HG02885 (cell line): ENCODE measurements at regions not wholly inside any gene's neighbourhood (a gene's known extent, or its start where the extent isn't known, plus 50 kb on each side); places are given as distances from the start of the nearest gene placed in this dataset.
"Not testable (repeated sequence)": the region's sequence is repeated elsewhere in the genome, so short reads cannot be mapped to it uniquely, and the experiment has no call there.

Experiments
- ATAC-seq: cut with Tn5 transposase; IDR thresholded peaks from one replicate; pipeline ENCODE4 v1.9.1; 2021; ENCODE audit warnings: mild to moderate bottlenecking; ENCODE audit not compliant: unreplicated experiment, poor library complexity

- no peak for ATAC-seq
Observed at GRCh38 chr5:26568316-26568715, 470.1 kb downstream of the CDH9 start.

- ATAC-seq, result no peak
Observed at GRCh38 chr5:26563979-26564378, 474.4 kb downstream of the CDH9 start.

DNA sequence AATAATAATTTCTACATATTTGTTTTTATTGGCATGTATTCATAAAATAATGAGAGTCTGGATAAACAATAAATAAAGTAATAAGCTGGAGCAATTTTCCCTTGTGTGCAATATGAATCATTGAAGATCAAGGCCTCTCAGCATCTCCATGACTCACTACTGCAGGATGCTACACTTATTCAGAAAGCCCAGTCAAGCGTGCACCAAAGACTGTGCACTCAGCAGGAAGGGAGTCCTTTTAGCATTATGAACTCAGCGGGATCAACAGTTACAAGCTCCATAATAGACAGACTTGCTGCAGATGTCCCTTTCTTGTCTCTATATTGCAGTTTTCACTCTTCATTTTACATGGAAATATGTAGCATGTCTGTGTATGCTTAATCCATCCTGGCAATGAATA lies 485.3 kb downstream of the CDH9 start:
- ATAC-seq, result no peak

DNA sequence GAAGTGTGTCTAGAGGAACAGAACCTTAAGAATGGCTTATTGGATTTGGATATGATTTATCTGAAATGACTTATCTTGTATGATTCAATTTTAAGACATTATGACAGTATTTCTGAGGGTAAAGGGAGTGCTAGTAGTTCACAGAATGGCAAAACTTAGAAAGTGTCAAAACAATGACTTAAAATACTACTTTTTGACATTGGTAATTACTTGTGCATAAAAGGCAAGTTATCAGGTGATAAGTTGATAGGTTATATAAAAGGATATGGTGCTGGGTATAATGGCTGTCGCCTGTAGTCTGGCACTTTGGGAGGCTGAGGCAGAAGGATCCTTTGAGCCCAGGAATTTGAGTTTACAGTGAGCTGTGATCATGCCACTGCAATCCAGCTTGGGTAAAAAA lies 494.4 kb downstream of the CDH9 start:
- ATAC-seq, result no peak

- ATAC-seq, result no peak
Observed at GRCh38 chr5:26538226-26538625, 500.2 kb downstream of the CDH9 start.

DNA sequence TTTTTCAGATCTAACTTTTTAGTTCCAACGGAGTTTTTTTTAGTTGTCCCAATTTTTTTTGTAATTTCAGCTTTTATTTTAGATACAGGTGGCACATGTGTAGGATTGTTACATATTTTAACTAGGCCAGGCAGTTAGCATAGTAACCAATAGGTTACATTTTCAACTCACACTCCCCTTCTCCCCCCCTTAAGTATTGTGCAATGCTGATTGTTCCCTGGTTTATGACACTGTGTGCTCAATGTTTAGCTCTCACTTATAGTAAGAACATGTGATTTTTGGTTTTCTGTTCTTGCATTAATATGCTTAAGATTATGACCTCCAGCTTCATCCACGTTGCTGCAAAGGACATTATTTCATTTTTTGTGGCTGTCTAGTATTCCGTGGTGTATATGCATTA lies 503.2 kb downstream of the CDH9 start:
- ATAC-seq, result no peak

DNA sequence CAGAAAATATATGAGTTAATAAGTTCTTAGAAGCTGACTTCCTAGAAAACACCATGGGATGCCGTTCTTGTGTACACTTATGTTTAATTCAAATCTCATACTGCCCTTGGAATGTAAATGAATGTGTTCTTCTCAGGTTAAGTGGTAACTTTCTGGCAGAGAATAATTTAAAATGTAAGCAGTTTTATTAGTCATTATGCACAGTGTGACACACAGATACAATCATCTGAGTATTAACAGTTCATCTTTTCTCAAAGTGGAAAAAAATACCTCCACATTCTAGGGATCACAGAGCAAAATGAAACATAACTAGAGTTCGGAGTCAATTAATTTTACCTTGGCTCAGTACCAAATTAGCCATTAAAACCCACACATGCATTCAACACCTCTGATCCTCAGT lies 508.1 kb downstream of the CDH9 start:
- ATAC-seq, result no peak

DNA sequence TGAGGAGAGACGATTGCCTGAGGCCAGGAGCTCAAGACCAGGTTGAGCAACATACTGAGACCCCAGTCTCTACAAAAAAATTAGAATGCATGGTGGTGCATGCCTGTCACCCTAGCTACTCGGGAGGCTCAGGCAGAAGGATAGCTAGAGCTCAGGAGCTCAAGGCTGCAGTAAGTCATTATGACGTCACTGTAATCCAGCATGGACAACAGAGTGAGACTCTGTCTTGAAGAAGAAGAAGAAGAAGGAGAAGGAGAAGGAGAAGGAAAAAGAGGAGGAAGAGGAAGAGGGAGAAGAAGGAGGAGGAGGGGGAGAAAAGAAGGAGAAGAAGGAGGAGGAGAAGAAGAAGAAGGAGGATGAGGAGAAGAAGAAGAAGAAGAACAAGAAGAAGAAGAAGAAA lies 519.1 kb downstream of the CDH9 start:
- no peak for ATAC-seq

- no peak for ATAC-seq
Observed at GRCh38 chr5:26518065-26518464, 520.3 kb downstream of the CDH9 start.

DNA sequence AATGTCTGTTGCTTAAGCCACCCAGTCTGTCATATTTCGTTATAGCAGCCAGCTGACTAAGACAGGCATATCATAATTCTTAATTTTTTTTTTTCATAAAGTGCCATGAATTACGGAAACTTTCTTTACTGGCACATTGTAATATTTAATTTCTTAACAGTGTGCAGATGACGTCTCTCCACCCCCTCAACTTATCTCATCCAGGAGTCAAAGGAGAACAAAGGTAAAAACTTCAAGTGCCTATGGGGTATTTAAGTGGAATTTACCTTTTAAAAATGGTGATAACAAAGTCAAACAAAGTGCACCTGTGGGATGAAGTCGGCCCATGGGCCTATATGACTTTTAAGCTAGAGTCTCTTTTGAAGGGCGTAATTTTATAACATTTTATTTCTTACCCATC lies 539.4 kb downstream of the CDH9 start:
- ATAC-seq, result no peak

GRCh38 chr5:26495437-26495836 lies 542.9 kb downstream of the CDH9 start:
- no peak for ATAC-seq

- no peak for ATAC-seq
Observed at GRCh38 chr5:26492906-26493459, 545.4 kb downstream of the CDH9 start.

GRCh38 chr5:26487553-26487952 lies 550.8 kb downstream of the CDH9 start:
- ATAC-seq, result no peak

- ATAC-seq, result no peak
Observed at GRCh38 chr5:26486631-26487030, 551.8 kb downstream of the CDH9 start.

DNA sequence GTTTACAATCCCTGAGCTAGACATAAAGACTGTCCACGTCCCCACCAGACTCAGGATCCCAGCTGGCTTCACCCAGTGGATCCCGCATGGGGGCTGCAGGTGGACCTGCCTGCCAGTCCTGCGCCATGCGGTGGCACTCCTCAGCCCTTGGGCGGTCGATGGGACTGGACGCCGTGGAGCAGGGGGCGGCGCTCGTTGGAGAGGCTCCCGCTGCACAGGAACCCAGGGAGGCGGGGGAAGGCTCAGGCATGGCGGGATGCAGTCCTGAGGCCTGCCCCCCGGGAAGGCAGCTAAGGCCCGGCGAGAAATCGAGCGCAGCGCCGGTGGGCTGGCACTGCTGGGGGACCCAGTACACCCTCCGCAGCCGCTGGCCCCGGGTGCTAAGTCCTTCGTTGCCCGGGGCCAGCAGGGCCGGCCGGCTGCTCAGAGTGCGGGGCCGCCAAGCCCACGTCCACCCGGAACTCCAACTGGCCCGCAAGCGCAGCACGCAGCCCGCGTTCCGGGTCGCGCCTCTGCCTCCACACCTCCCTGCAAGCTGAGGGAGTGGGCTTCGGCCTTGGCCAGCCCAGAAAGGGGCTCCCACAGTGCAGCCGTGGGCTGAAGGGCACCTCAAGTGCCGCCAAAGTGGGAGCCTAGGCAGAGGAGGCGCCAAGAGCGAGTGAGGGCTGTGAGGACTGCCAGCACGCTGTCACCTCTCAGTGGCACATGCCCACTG lies 553.1 kb downstream of the CDH9 start:
- ATAC-seq, result not testable (repeated sequence)

GRCh38 chr5:26482810-26483375 lies 555.5 kb downstream of the CDH9 start:
- peak; percentile 84 for ATAC-seq

- no peak for ATAC-seq
Observed at GRCh38 chr5:26482076-26482809, 556.1 kb downstream of the CDH9 start.

- ATAC-seq, result no peak
Observed at GRCh38 chr5:26470439-26470838, 567.9 kb downstream of the CDH9 start.

DNA sequence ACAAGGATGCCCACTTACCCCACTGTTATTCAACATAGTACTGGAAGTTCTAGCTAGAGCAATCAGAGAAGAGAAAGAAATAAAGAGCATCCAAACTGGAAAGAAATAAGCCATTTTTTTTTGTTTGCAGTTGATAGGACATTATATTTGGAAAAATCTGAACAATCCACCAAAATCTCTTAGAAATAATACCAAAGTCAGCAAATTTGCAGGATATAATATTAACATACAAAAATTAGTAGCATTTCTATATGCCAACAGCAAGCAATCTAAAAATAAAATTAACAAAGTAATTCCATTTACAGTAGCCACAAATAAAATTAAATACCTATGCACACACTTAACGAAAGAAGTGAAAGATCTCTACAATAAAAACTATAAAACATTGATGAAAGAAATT lies 599.3 kb downstream of the CDH9 start:
- no peak for ATAC-seq

- no peak for ATAC-seq
Observed at GRCh38 chr5:26434688-26435087, 603.7 kb downstream of the CDH9 start.

GRCh38 chr5:26432386-26432785 lies 606.0 kb downstream of the CDH9 start:
- no peak for ATAC-seq
